ENCODE measurements at regions not wholly inside any gene's neighbourhood (a gene's known extent, or its start where the extent isn't known, plus 50 kb on each side); places are given as distances from the start of the nearest gene placed in this dataset.

DNA sequence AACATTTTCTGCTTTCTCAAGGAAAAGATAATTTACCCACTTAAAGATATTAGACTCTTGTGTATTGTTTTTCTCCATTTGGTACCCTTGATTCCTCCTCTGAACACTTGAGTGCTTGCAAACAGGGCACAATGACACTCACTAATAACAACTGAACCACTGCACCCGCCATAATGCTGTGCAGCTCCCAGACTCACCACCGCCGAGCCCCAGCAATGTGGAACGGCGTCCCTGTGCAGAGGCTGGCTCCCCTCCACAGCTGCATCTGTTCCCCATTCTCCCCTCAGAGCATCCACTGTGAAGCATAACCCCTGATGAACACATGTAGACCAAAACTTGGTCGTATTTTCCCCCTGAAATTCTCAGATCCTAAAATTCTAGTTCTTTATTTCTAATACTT lies 276.2 kb upstream of the PLSCR5 start:
- H3K4me3 ChIP-seq (ENCODE audit: low read length) = no peak overlapping the region
- no peak overlapping the region for H3K27ac ChIP-seq (ENCODE audit: low read depth, low read length)
- H3K4me2 ChIP-seq (ENCODE audit: low read length) = no peak overlapping the region
- no peaks in the 10 kb centered on the region for H3K4me1 ChIP-seq (ENCODE audit: control insufficient read depth, low read length)
- H3K9me2 ChIP-seq (replicated peaks; ENCODE audit: control insufficient read depth, low read length) = no peaks in the 10 kb centered on the region
- H4K20me1 ChIP-seq (ENCODE audit: control insufficient read depth, insufficient read depth, low read depth, low read length) = no peaks in the 10 kb centered on the region
- no peaks in the 10 kb centered on the region for H3K9me3 ChIP-seq (ENCODE audit: control insufficient read depth, insufficient read depth, low read length)
- no peaks in the 10 kb centered on the region for H3F3A ChIP-seq (ENCODE audit: control insufficient read depth, insufficient read depth)
- no peaks in the 10 kb centered on the region for H3K36me3 ChIP-seq (ENCODE audit: control insufficient read depth, low read length)
- no peaks in the 10 kb centered on the region for H3K27me3 ChIP-seq (ENCODE audit: control insufficient read depth, low read length)
- no peaks in the 10 kb centered on the region for H3K79me2 ChIP-seq (ENCODE audit: control insufficient read depth, low read length)
- TF ChIP-seq, protein P1, sequence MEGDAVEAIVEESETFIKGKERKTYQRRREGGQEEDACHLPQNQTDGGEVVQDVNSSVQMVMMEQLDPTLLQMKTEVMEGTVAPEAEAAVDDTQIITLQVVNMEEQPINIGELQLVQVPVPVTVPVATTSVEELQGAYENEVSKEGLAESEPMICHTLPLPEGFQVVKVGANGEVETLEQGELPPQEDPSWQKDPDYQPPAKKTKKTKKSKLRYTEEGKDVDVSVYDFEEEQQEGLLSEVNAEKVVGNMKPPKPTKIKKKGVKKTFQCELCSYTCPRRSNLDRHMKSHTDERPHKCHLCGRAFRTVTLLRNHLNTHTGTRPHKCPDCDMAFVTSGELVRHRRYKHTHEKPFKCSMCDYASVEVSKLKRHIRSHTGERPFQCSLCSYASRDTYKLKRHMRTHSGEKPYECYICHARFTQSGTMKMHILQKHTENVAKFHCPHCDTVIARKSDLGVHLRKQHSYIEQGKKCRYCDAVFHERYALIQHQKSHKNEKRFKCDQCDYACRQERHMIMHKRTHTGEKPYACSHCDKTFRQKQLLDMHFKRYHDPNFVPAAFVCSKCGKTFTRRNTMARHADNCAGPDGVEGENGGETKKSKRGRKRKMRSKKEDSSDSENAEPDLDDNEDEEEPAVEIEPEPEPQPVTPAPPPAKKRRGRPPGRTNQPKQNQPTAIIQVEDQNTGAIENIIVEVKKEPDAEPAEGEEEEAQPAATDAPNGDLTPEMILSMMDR (IDR thresholded peaks at IDR 0.05; ENCODE audit: low read depth, low read length, poor library complexity, severe bottlenecking) = no peak
- TF ChIP-seq EZH2phosphoT487 (IDR thresholded peaks at IDR 0.05; ENCODE audit: borderline replicate concordance, low read length) = no peak

DNA sequence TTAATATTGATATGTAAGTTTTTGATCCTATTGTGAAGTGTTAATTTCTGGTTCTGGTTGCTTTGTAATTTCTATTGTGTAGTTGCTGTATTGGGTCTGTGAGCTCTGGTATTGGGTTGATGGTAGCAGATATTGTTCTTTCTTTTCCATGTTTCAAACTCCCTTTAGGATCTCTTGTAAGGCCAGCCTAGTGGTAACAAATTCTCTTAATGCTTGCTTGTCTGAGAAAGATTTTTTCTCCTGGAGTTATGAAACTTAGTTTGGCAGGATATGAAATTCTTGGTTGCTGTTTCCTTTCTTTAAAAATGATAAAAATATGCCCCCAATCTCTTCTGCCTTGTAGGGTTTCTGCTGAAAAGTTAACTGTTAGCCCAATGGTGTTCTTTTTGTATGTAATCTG lies 268.6 kb upstream of the PLSCR5 start:
- H4K20me1 ChIP-seq (ENCODE audit: control insufficient read depth, insufficient read depth, low read depth, low read length) = no peaks in the 10 kb centered on the region
- no peaks in the 10 kb centered on the region for H3K27me3 ChIP-seq (ENCODE audit: control insufficient read depth, low read length)
- no peaks in the 10 kb centered on the region for H3K4me1 ChIP-seq (ENCODE audit: control insufficient read depth, low read length)
- no peak overlapping the region for H3K4me2 ChIP-seq (ENCODE audit: low read length)
- no peaks in the 10 kb centered on the region for H3K9me2 ChIP-seq (replicated peaks; ENCODE audit: control insufficient read depth, low read length)
- H3K27ac ChIP-seq (ENCODE audit: low read depth, low read length) = no peak overlapping the region
- no peaks in the 10 kb centered on the region for H3K36me3 ChIP-seq (ENCODE audit: control insufficient read depth, low read length)
- no peak for TF ChIP-seq EZH2phosphoT487 (IDR thresholded peaks at IDR 0.05; ENCODE audit: borderline replicate concordance, low read length)
- TF ChIP-seq, protein P1 (IDR thresholded peaks at IDR 0.05; ENCODE audit: low read depth, low read length, poor library complexity, severe bottlenecking) = no peak
- no peaks in the 10 kb centered on the region for H3F3A ChIP-seq (ENCODE audit: control insufficient read depth, insufficient read depth)
- H3K4me3 ChIP-seq (ENCODE audit: low read length) = no peak overlapping the region
- H3K9me3 ChIP-seq (ENCODE audit: control insufficient read depth, insufficient read depth, low read length) = no peaks in the 10 kb centered on the region
- H3K79me2 ChIP-seq (ENCODE audit: control insufficient read depth, low read length) = no peaks in the 10 kb centered on the region

DNA sequence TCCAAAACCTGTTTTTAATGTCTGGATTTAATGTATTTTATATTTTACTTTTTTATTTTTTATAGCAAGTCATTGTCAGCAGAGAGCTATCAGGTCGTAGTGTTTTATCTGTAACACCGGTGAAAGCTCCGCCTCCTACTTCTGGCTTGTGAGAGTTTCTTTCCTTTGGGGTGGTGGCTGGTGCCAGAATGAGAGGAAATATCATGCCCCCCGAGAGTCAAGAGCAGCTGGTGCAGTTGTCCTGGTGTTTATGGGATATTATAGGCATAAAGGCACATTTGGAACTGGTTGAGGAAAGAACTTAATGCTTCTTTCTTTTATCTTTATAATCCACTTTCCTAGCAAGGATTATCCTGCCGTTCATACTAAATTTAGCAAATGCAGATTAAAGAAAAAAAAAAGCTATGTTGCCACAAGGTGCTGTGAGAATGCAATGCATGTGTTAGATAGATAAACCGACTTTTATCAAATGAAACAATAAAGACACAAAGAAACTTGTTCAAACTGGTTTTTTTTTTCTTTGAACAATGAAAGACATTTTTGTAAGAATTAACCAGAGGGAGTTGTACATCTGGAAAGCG lies 260.1 kb upstream of the PLSCR5 start:
- no peaks in the 10 kb centered on the region for H3K9me2 ChIP-seq (replicated peaks; ENCODE audit: control insufficient read depth, low read length)
- H3K36me3 ChIP-seq (ENCODE audit: control insufficient read depth, low read length) = no peaks in the 10 kb centered on the region
- no peaks in the 10 kb centered on the region for H3K27me3 ChIP-seq (ENCODE audit: control insufficient read depth, low read length)
- H3K4me3 ChIP-seq (ENCODE audit: low read length) = no peak overlapping the region
- H3K27ac ChIP-seq (ENCODE audit: low read depth, low read length) = no peak overlapping the region
- no peaks in the 10 kb centered on the region for H3K79me2 ChIP-seq (ENCODE audit: control insufficient read depth, low read length)
- no peaks in the 10 kb centered on the region for H3K9me3 ChIP-seq (ENCODE audit: control insufficient read depth, insufficient read depth, low read length)
- no peak overlapping the region for H3K4me2 ChIP-seq (ENCODE audit: low read length)
- no peaks in the 10 kb centered on the region for H4K20me1 ChIP-seq (ENCODE audit: control insufficient read depth, insufficient read depth, low read depth, low read length)
- H3K4me1 ChIP-seq (ENCODE audit: control insufficient read depth, low read length) = no peaks in the 10 kb centered on the region
- no peak for TF ChIP-seq EZH2phosphoT487 (IDR thresholded peaks at IDR 0.05; ENCODE audit: borderline replicate concordance, low read length)
- no peaks in the 10 kb centered on the region for H3F3A ChIP-seq (ENCODE audit: control insufficient read depth, insufficient read depth)

DNA sequence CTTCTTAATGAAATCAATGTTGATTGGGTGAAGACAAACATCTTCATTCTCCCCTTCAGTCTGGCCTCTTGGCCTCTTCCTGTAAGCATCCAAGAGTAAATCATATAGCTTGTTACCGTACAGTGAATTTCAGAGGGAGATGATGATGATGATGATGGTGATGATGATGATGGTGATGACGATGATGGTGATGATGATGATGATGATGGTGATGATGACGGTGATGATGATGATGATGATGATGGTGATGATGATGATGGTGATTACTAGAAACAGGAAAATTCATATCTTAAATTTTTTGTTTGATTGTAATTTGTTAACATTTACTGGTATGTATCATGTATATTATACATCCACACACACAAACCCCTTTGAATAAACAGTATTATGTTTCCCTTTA lies 256.1 kb upstream of the PLSCR5 start:
- H3K9me2 ChIP-seq (replicated peaks; ENCODE audit: control insufficient read depth, low read length) = no peaks in the 10 kb centered on the region
- H3K36me3 ChIP-seq (ENCODE audit: control insufficient read depth, low read length) = no peaks in the 10 kb centered on the region
- H3K4me2 ChIP-seq (ENCODE audit: low read length) = no peak overlapping the region
- H4K20me1 ChIP-seq (ENCODE audit: control insufficient read depth, insufficient read depth, low read depth, low read length) = no peaks in the 10 kb centered on the region
- no peak overlapping the region for H3K27ac ChIP-seq (ENCODE audit: low read depth, low read length)
- no peaks in the 10 kb centered on the region for H3K79me2 ChIP-seq (ENCODE audit: control insufficient read depth, low read length)
- no peaks in the 10 kb centered on the region for H3F3A ChIP-seq (ENCODE audit: control insufficient read depth, insufficient read depth)
- H3K9me3 ChIP-seq (ENCODE audit: control insufficient read depth, insufficient read depth, low read length) = no peaks in the 10 kb centered on the region
- H3K27me3 ChIP-seq (ENCODE audit: control insufficient read depth, low read length) = no peaks in the 10 kb centered on the region
- H3K4me3 ChIP-seq (ENCODE audit: low read length) = no peak overlapping the region
- no peaks in the 10 kb centered on the region for H3K4me1 ChIP-seq (ENCODE audit: control insufficient read depth, low read length)
- TF ChIP-seq EZH2phosphoT487 (IDR thresholded peaks at IDR 0.05; ENCODE audit: borderline replicate concordance, low read length) = no peak
- TF ChIP-seq, protein P1 (IDR thresholded peaks at IDR 0.05; ENCODE audit: low read depth, low read length, poor library complexity, severe bottlenecking) = no peak

All from DOHH2 (cell line).